Cerebellar nuclear complex (tissue), 1 donor: ENCODE measurements at regions not wholly inside any gene's neighbourhood (a gene's known extent, or its start where the extent isn't known, plus 50 kb on each side); places are given as distances from the start of the nearest gene placed in this dataset.
"Not testable (repeated sequence)": the region's sequence is repeated elsewhere in the genome, so short reads cannot be mapped to it uniquely, and the experiment has no call there.

Source experiments
- DNase-seq, 2 experiments: peaks; one replicate each; lab custom pipeline; 2025; lab: John Stamatoyannopoulos, UW

GRCh38 chr2:8602809-8603208 lies 79.0 kb upstream of the ID2 start:
- no peak for DNase-seq

- not testable (repeated sequence) for DNase-seq
These were observed 78.5 kb upstream of the ID2 start for GRCh38 chr2:8603356-8603755.

GRCh38 chr2:8604262-8604661 lies 77.6 kb upstream of the ID2 start:
- DNase-seq, result no peak

DNA sequence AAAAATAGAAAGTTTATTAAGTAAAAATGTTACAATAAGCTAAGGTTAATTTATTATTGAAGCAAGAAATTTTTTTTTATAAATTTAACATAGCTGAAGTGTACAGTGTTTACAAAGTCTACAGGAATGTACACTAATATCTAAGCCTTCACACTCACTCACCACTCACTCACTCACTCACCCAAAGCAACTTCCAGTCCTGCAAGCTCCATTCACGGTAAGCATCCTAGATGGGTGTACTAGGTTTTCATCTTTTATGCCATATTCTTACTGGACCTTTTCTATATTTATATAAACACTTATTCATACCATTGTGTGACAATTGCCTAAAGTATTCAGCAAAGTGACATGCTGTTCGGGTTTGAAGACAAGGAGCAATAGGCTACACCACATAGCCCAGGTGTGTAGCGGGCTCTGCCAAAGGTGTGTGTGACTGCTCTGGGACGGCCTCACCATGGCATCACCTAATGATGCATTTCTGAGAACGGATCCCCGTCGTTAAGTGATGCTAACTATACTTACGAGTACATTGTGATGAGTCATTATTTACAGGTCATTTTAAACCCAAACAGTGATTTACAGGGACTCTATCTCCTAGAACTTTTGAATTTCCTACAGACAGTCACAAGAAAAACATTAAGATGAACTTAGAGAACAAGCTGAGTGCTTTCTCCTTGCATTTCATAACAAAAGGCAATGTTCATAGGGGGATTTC lies 76.3 kb upstream of the ID2 start:
- DNase-seq, result no peak

DNA sequence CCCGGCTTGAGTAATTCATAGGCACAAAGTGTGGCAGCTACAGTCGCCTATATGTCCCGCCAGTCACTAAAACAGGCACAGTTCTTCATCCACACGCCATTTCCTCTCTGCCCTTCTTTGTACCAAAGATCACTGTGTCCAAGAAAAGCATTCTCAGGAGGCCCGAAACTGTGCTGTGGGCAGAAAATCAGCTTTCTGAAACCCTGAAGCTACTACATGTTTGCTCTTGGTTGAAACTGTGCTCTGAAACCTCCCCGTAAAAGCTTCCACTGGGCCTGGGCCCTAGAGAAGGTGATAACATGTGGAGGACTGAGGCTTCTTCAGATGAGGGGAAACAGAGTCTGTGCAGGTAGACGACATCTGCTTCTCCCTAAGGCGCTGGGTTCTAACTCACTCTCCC lies 75.6 kb upstream of the ID2 start:
- DNase-seq, result no peak

GRCh38 chr2:8606649-8607550 lies 75.0 kb upstream of the ID2 start:
- DNase-seq, result no peak

DNA sequence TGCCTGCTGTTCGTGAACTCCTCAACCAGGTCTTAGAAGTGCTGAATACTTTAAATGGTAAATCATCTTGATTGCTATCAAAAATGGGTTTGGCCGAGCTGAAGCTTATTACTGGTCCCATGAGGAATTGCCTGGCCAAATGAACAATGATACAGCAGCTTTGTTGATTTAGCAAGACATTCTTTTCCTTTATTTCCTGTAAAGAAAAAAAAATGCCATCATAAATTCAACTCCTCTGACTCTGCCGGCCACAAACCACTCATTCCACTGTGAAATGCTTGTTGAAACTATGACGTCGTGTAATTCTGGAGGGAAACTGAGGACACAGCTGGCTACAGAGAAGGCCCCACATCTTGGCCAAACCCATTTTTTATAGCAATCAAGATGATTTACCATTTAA lies 74.2 kb upstream of the ID2 start:
- DNase-seq, result no peak

DNA sequence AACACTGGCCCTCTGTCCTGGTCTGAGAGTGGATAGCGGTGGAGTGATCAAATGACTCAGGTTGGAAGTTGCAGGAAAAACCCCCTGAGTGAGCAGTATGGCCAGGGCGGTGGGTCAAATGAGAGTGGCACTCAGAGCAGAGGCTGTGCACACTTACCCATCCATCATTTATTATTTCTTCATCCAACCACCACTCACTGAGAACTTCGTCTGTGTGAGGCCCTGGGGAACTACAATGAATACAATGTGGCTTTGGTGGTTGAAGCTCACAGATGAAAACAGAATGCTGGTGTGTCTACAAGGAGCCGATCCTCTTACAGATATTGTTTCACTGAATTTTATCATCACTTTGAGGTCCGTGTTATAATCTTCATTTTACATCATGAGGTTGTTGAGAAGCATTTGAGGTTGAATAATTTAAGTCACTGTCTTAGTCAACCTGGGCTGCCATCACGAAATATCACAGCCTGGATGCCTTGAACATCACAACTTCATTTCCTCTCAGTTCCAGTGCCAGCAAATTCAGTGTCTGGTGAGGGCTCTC lies 73.4 kb upstream of the ID2 start:
- no peak for DNase-seq

DNA sequence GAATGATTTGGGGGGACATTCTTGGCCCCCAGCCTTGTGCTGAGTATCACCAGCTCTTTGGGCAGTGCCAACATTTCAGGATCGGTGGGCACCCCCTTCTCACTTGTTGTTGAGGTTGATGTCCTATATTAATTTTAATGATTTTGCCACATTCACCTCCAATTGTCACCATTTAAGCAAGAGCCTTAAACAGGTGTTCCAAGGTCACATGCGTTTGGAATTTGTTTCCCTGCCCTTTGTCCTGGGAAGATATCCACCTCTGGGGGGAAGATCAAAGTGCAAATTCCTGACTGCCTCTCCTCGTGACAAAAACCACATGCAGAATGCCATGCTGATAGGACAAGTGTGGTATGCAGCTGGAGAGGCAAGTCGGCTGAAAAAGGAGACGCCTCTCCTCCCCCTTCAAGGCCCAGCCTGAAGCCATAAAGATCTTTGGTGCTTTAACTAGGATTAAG lies 72.5 kb upstream of the ID2 start:
- no peak for DNase-seq

DNA sequence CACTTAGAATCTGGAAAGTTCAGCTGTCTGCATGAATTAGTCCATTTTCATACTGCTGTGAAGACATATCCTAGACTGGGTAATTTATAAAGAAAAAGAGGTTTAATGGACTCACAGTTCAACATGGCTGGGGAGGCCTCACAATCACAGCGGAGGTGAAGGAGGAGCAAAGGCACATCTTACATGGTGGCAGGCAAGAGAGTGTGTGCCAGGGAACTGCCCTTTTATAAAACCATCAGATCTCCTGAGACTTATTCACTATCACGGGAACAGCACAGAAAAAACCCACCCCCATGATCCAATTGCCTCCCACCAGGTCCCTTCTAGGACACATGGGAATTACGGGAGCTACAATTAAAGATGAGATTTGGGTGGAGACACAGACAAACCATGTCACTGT lies 71.1 kb upstream of the ID2 start:
- DNase-seq, result not testable (repeated sequence)

GRCh38 chr2:8611246-8611645 lies 70.6 kb upstream of the ID2 start:
- no peak for DNase-seq

DNA sequence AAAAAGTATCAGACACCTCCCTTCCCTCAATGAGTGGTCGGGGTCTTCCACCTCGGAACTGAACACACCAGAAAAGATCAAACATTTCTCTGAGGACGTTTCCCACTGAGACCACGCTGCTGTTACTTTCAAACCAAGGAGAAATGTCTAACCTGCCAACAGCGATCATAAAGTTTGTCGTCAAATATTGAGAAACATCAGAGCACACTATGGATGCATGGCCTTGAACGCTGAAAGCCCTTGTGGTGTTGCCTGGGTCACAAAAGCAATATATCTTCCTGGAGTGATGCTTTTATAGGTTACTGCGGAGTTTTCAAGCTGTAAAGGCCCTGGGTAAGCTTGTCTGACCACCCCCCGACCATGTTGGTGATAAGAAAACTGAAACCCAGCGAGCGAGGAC lies 70.2 kb upstream of the ID2 start:
- no peak for DNase-seq

DNA sequence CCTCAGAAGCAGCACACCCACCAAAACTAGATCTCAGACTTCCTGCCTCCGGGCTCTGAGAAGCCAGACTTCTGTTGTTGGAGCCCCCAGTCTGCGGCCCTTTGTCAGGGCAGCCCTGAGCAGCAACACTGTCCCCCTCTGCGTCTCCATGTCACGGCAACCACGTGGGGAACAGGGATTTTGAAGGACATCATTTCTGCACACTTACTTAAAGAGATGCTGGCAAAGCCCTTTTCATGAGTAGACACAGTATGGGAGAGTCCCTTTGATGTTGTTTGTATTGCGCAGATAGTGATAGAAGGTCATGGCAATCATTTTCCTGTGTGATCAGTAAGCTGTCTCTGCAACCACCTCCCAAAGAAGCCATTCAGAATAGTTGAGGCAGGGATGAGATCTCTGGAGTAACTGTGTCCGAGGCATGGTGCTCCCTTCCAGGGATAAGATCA lies 69.1 kb upstream of the ID2 start:
- DNase-seq, result no peak

GRCh38 chr2:8613207-8613999 lies 68.5 kb upstream of the ID2 start:
- DNase-seq, result not testable (repeated sequence)

GRCh38 chr2:8614646-8615045 lies 67.2 kb upstream of the ID2 start:
- DNase-seq, result no peak

GRCh38 chr2:8615252-8615575 lies 66.6 kb upstream of the ID2 start:
- no peak for DNase-seq

DNA sequence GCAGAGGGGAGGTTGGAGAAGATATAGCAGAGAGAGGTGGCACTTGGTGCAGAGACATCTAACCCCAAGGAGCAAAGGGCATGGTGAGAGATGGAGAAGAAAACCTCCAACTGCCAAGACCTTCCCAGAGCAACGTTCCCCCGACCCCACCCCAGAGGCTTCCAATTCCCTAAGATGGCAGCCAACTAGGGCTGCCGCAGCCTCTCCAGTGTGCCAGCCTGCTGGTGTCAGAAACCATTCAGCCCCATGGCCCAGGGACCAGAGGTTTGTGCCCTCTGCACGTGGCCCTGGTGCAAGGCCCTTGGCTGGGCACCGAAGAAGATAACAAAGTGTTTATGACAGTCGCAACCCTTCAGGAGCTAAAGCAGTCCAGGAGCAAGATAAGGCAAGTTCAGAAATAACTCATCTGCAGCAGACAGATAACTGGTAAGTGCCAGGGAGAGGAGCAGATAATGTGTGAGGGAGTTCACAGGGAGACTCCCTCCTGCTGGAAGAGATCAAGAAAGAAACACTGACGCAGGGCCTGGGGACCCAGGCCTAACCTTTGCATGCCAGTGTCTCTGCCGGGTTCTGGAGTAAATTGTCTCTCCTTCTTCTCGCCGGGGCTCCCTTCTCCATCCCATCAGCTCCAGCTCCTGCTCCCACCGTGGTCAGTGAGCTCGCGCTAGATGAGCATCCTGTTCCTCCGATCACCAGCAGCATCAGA lies 66.1 kb upstream of the ID2 start:
- DNase-seq, result no peak

DNA sequence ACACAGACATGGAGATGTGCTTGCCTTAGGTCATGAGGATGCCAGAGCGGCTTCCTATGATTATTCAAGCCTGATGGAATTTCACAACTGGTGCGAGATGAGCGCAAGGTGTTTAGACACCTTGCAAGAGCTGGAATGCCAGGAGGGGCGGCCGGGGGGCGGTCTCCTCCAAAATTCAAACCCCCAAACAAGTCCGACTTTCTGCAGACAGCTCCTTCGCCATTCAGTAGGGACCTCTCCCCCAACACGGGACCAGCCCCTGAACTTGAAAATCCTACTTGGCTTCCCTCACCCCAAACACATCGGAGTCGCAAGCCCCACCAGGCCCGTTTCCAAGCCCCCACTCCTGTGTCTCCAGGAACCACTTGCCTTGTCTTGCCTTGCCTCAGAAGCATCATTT lies 64.8 kb upstream of the ID2 start:
- no peak for DNase-seq

GRCh38 chr2:8617590-8617989 lies 64.3 kb upstream of the ID2 start:
- DNase-seq, result no peak

- DNase-seq, result no peak
These were observed 62.8 kb upstream of the ID2 start for GRCh38 chr2:8619071-8619470.

GRCh38 chr2:8620611-8621382 lies 61.1 kb upstream of the ID2 start:
- no peak for DNase-seq
